ENCODE measurements at regions not wholly inside any gene's neighbourhood (a gene's known extent, or its start where the extent isn't known, plus 50 kb on each side); places are given as distances from the start of the nearest gene placed in this dataset.

DNA sequence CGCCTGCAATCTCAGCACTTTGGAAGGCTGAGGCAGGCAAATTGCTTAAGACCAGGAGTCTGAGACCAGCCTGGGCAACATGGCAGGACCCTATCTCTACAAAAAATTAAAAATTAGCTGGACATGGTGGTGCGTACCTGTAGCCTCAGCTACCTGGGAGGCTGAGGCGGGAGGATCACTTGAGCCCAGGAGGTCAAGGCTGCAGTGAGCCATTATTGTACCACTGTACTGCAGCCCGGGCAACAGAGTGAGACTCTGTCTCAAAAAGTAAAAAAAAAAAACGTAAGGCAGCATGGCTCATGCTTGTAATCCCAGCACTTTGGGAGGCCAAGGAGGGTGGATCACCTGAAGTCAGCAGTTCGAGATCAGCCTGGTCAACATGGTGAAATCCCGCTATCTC, 263.6 kb downstream of the PARN start:
- TF ChIP-seq, protein P1, sequence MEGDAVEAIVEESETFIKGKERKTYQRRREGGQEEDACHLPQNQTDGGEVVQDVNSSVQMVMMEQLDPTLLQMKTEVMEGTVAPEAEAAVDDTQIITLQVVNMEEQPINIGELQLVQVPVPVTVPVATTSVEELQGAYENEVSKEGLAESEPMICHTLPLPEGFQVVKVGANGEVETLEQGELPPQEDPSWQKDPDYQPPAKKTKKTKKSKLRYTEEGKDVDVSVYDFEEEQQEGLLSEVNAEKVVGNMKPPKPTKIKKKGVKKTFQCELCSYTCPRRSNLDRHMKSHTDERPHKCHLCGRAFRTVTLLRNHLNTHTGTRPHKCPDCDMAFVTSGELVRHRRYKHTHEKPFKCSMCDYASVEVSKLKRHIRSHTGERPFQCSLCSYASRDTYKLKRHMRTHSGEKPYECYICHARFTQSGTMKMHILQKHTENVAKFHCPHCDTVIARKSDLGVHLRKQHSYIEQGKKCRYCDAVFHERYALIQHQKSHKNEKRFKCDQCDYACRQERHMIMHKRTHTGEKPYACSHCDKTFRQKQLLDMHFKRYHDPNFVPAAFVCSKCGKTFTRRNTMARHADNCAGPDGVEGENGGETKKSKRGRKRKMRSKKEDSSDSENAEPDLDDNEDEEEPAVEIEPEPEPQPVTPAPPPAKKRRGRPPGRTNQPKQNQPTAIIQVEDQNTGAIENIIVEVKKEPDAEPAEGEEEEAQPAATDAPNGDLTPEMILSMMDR (IDR thresholded peaks at IDR 0.05): no peak
- TF ChIP-seq POLR2AphosphoS5 (IDR thresholded peaks at IDR 0.05) (no peak), POLR2A (IDR thresholded peaks at IDR 0.05) (no peak), EP300 (IDR thresholded peaks at IDR 0.05; ENCODE audit: low read depth) (no peak)

All from transverse colon (tissue), 4 donors.